ENCODE measurements at regions not wholly inside any gene's neighbourhood (a gene's known extent, or its start where the extent isn't known, plus 50 kb on each side); places are given as distances from the start of the nearest gene placed in this dataset.

GRCh38 chr14:98368916-98369315 lies 903.1 kb downstream of the BCL11B start:
- no peak for DNase-seq

- DNase-seq = no peak
Measured at GRCh38 chr14:98369344-98369743, 902.7 kb downstream of the BCL11B start.

GRCh38 chr14:98370352-98370751 lies 901.6 kb downstream of the BCL11B start:
- DNase-seq = no peak

- no peak for DNase-seq
Measured at GRCh38 chr14:98371141-98371540, 900.9 kb downstream of the BCL11B start.

GRCh38 chr14:98374136-98374535 lies 897.9 kb downstream of the BCL11B start:
- no peak for DNase-seq

- no peak for DNase-seq
Measured at GRCh38 chr14:98375566-98375965, 896.4 kb downstream of the BCL11B start.

GRCh38 chr14:98379830-98380229 lies 892.2 kb downstream of the BCL11B start:
- no peak for DNase-seq

- DNase-seq = no peak
Measured at GRCh38 chr14:98382662-98383061, 889.3 kb downstream of the BCL11B start.

- no peak for DNase-seq
Measured at GRCh38 chr14:98385851-98386250, 886.1 kb downstream of the BCL11B start.

- DNase-seq = no peak
Measured at GRCh38 chr14:98391061-98391460, 880.9 kb downstream of the BCL11B start.

GRCh38 chr14:98393527-98393926 lies 878.5 kb downstream of the BCL11B start:
- DNase-seq = no peak

- DNase-seq = no peak
Measured at GRCh38 chr14:98404811-98405210, 867.2 kb downstream of the BCL11B start.

- DNase-seq = no peak
Measured at GRCh38 chr14:98408024-98408555, 863.9 kb downstream of the BCL11B start.

GRCh38 chr14:98408713-98409112 lies 863.3 kb downstream of the BCL11B start:
- no peak for DNase-seq

GRCh38 chr14:98411154-98411553 lies 860.8 kb downstream of the BCL11B start:
- no peak for DNase-seq

- DNase-seq = no peak
Measured at GRCh38 chr14:98412431-98412830, 859.6 kb downstream of the BCL11B start.

- no peak for DNase-seq
Measured at GRCh38 chr14:98415766-98416165, 856.2 kb downstream of the BCL11B start.

GRCh38 chr14:98417001-98417400 lies 855.0 kb downstream of the BCL11B start:
- no peak for DNase-seq

GRCh38 chr14:98428483-98428994 lies 843.5 kb downstream of the BCL11B start:
- DNase-seq = no peak

- no peak for DNase-seq
Measured at GRCh38 chr14:98433436-98433835, 838.6 kb downstream of the BCL11B start.

- DNase-seq = no peak
Measured at GRCh38 chr14:98437113-98437512, 834.9 kb downstream of the BCL11B start.

GRCh38 chr14:98444077-98444476 lies 827.9 kb downstream of the BCL11B start:
- no peak for DNase-seq

- DNase-seq = no peak
Measured at GRCh38 chr14:98445718-98446117, 826.3 kb downstream of the BCL11B start.

GRCh38 chr14:98446508-98446907 lies 825.5 kb downstream of the BCL11B start:
- no peak for DNase-seq

GRCh38 chr14:98456231-98456630 lies 815.8 kb downstream of the BCL11B start:
- DNase-seq = no peak

GRCh38 chr14:98458702-98459101 lies 813.3 kb downstream of the BCL11B start:
- DNase-seq = no peak
